Endothelial cell of umbilical vein (primary cell): ENCODE measurements at regions not wholly inside any gene's neighbourhood (a gene's known extent, or its start where the extent isn't known, plus 50 kb on each side); places are given as distances from the start of the nearest gene placed in this dataset.

Source experiments
- MAX ChIP-seq: IDR thresholded peaks from 2 replicates; pipeline ENCODE4 v1.6.1; 2011; ENCODE audit not compliant: insufficient read depth, insufficient read length
- POLR2A ChIP-seq: IDR thresholded peaks from 2 replicates; pipeline ENCODE4 v1.6.1; 2012; ENCODE audit warnings: low read depth, mild to moderate bottlenecking, control low read depth, low read length
- POLR2AphosphoS5 ChIP-seq: IDR thresholded peaks from 2 replicates; pipeline ENCODE4 v1.6.1; 2012; ENCODE audit warnings: low read depth, mild to moderate bottlenecking, control low read depth, low read length, moderate library complexity; ENCODE audit not compliant: insufficient read depth
- TF ChIP-seq, protein P1 (sequence below), 2 donors: IDR thresholded peaks; 1 replicate in 1 of 2; 2 replicates in 1 of 2; pipeline ENCODE4 v1.5.1; 2011; ENCODE audit warnings: low read length in 2 of 2, mild to moderate bottlenecking in 2 of 2, moderate library complexity in 2 of 2, control low read depth in 1 of 2, inconsistent platforms in 1 of 2, low read depth in 1 of 2; ENCODE audit not compliant: insufficient read depth in 1 of 2; ENCODE audit errors: extremely low read depth in 1 of 2

GRCh38 chr3:132973441-132973840 lies 64.8 kb upstream of the TMEM108 start:
- TF ChIP-seq, protein P1, sequence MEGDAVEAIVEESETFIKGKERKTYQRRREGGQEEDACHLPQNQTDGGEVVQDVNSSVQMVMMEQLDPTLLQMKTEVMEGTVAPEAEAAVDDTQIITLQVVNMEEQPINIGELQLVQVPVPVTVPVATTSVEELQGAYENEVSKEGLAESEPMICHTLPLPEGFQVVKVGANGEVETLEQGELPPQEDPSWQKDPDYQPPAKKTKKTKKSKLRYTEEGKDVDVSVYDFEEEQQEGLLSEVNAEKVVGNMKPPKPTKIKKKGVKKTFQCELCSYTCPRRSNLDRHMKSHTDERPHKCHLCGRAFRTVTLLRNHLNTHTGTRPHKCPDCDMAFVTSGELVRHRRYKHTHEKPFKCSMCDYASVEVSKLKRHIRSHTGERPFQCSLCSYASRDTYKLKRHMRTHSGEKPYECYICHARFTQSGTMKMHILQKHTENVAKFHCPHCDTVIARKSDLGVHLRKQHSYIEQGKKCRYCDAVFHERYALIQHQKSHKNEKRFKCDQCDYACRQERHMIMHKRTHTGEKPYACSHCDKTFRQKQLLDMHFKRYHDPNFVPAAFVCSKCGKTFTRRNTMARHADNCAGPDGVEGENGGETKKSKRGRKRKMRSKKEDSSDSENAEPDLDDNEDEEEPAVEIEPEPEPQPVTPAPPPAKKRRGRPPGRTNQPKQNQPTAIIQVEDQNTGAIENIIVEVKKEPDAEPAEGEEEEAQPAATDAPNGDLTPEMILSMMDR (IDR thresholded peaks at IDR 0.05; ENCODE audit: extremely low read depth in 1 of 2, insufficient read depth in 1 of 2, low read depth in 1 of 2, low read length in 2 of 2), result no peak
- TF ChIP-seq MAX (no peak), POLR2A (no peak), POLR2AphosphoS5 (no peak)
